Skin of body (tissue), 1 donor: ENCODE measurements at regions not wholly inside any gene's neighbourhood (a gene's known extent, or its start where the extent isn't known, plus 50 kb on each side); places are given as distances from the start of the nearest gene placed in this dataset.

ENCODE experiments used
- DNase-seq: peaks from one replicate; lab custom pipeline; 2025; lab: John Stamatoyannopoulos, UW

DNA sequence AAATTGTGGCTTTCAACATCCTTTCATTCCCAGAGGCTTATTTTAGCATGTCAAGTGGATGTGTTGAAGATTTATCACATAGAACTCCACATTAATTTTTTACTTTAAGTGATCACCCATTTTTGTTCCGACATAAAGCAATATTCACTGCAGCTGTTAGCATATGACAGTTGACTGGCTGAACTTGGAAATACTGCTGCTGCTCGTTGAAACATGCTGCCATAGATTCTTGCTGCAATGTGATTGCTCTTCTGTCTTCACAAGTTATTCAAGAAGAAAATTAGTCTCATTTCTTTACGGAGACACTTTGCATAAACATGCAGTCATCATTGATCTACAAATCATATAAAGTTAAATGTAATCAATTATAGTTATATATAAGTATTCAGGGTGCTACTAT is 248.4 kb downstream of the SAMD5 start:
- no peak for DNase-seq

DNA sequence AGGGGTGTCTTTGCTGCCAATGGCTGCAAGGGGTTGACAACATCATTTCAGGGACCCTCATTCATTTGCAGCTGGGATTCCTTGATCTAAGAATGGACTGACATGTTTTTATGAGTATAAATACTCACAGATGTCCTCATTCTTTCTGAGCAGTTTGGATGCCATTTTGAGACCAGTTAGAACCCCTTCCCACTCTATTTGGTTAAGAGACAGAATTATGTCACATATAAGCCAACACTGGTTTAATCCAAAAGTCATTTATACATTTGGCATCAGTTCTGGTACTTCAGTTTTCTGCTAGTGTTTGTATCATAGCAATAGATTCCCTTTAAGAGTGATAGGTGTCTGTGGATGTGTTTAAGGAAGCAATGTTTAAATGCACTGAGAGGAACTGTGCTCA is 248.8 kb downstream of the SAMD5 start:
- DNase-seq: no peak

DNA sequence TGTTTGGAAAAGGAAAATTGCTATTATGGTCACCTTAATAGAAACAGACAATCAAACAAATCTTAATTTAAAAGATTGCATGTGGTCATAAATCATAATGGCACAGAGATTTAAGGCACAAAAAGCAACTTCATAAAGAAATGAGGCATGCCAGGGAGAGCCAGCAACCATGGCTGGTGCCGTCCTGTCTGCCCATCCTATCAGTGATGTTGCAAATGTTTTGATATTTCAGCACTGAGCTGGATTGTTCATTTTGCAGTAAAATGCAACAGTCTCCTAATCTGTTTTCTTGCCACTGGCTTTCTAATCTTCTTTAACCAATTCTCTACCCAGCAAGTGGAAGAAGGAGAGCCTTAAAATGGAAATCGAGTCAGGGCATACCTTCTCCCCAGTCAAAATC is 249.8 kb downstream of the SAMD5 start:
- no peak for DNase-seq

DNA sequence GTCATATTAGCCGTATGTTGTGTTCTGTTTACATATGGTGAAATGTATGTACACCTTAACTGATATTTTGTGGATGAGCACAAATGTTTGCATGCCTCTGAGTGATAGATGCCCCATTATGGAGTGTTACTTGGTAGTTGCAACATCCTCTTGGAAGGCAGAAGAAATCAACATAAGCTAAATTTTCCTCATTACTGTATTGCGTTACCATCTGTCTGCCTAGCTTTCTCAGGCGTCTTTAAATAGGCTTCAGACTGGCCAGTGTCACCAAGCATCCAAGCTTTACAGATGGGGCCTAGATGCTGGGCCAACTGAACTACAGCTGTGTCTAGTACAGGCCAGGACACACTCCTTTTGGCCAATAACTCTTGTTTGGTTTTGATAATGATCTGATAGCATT is 250.6 kb downstream of the SAMD5 start:
- no peak for DNase-seq

DNA sequence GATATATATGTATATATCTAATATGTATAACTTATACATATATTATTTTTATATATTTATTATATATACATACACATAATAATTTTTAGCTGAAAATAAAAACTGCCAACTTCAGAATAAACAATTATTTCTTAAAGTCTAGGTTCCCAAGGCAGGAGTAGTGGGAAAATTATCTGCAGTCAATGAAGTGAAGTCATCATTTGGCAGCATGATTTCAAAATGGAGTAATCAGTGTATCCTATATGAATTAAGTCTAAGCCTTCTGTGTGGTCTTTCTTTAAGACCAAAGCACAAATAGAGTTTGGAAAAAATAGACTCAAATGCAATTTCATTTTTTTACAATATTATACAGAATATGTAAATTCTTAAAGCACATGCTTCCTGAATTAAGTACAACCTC is 251.0 kb downstream of the SAMD5 start:
- DNase-seq: no peak

DNA sequence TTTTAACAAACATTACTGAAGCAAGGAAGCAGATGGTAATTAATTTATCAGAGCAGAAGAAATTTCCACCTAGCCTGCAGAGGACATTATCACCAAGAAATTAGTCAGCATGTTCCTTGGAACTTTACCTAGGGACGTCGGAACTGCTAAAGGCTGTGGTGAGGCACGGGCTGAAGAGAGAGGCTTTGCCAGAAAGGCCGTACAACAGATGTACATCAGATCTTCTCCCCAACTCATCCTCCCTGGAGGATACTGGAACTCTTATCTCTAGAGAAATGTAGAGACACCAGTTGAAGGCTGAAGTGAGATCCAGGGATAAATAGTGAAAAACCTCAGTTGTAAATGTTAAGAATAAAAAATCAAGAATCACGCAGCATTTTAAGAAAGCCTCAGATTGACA is 257.1 kb downstream of the SAMD5 start:
- DNase-seq: no peak

DNA sequence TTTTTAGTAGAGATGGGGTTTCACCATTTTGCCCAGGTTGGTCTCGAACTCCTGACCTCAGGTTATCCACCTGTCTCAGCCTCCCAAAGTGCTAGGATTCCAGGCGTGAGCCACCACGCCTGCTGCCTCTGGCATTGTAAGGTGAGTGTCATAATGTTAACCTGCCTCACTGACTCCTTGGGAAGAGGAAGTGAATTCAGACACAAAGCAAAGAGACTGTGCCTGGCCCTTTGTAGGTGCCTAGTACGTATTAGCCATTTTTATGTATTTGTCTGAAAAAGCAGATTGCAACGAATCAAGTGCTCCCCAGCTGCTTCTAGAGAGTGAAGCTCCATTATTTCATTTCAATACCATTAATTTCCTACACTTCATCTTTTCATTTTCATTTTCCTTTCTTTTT is 260.5 kb downstream of the SAMD5 start:
- DNase-seq: no peak

DNA sequence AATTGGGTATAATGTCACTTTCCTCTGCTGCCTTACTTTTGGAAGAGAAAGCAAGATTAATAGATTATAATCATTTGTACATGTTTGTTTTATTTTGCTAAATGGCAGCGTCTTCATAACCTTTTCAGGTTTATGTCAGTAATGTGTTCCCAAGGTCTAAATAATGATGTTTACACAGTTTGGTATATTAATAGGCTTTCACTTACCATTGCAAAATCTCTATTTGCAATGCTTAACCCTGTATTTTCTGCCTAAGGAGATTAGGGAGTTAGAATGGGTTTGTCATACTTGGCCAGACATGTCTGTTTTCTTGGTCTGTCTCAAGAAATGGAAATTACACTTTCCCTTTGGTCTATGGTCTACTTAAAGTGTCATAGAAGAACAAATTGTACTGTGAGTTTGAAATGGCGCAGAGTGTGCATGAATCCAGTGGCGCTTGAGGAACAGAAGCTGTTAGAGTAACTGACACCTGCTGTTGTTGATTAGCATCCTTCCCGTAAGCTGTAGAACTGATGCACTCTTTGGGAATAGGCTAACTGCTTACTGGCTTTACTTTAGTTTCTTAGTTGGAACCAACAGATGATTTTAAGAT is 261.1 kb downstream of the SAMD5 start:
- no peak for DNase-seq

DNA sequence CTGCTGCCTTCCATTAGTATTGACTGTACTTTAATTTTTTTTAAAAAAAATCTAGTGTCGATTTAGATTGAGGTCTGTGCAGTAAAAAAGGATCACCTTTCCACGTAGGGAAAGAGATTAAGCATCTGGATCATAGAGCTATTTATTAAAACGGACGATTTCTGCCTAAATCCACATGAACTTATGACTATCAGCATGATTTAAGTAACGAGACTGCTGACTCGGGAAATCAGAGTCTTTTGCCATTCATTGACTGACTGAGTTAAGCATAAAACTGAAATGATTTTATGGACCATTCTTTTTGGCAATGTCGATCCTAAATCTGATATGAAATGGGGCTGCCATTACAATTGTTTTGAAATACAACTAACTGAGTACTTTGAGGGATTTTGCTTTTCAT is 261.7 kb downstream of the SAMD5 start:
- DNase-seq: no peak

DNA sequence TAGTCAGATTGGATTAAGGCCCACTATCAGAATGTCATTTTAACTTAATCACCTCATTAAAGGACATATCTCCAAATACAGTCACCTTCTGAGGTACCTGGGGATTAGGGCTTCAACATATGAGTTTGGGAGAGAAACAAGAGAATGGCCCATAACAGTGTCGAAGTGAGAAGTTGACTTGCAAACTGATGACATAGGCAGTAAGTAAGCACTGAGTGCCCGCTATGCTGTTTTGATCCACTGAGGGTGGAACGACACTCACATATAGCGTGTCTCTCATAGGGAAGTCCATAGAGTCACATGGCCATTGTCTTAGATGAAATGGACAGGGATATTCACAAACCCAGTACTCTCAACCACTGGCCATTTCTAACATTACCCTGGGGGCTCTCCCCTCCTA is 264.2 kb downstream of the SAMD5 start:
- DNase-seq: no peak

DNA sequence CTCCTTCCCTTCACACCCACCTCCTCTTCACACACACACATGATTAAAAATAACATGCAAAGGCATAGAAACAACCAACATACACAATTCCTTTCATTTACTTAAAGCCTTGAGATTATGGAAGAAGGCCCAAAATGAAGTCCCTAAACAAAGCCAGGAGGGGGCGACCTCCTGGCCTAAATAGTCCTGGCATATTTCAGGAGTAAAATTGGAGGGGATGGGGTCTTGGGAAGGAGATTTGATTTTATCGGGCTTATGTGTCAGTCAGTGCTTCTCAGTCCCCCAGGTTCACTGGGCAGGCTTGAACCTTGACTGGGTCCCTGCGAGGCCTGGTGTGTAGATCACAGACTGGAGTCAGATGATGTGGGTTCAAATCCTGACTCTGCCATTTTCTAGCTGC is 266.4 kb downstream of the SAMD5 start:
- DNase-seq: no peak

DNA sequence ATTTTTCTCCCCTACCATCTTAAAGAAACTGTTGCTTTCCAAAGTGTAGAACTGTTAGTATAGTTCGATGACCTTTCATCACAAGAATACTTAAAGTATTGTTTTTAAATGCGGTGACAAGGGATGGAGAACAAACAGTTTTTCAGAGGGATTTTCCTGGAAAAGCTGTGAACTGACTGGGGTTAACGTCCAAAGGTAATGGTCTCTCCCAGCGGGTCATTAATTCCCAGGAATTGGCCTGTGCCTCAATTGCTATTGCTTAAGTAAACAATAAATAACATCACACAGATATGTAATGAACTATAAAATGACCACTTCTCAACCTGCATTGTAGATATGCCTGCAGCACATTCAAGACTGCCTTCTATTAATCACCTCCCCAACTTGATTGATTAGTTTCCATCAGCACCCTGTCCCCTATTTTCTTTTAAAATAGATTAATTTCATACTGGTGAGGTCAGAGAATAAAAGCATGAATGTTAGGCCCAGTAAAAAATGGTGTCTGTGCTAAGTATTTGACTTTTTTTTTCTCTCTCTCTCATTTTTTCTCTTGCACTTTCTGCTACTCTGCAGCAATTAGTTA is 268.2 kb downstream of the SAMD5 start:
- DNase-seq: no peak

DNA sequence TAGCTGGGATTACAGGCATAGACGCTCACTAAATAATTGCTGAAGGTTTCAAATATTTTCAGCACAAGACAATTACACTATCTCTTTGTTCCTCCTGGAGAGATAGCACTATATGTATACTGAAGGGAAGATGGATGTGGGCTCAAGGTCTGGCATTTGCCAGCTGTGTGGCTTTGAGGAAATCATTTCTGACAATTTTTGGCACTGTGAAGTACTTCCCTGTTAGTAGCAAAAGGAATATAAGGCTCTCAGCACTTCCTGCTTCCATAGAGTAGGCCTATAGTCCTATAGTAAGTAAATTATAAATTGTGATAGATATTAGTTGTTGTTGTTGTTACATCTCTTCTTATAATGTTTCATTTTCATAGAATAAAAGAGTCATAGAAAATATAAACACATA is 271.1 kb downstream of the SAMD5 start:
- DNase-seq: no peak

DNA sequence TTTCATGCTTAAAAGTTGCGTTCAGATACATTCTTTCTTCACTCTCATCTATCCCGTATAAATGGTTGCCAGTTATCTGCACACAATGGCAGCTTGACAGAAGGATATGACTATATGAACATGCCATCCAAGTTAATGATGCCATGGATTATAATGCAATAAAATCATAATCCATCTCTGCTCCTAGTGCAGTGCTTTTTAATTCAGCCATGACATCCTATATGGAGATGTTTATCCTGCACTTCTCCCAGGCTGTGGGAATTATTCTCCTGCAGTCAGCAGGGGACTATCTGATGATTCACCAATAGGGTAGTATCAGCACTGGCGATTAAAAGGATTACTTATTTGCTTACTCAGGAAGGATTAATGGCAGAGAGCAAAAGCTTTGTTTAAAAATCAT is 273.8 kb downstream of the SAMD5 start:
- DNase-seq: no peak

DNA sequence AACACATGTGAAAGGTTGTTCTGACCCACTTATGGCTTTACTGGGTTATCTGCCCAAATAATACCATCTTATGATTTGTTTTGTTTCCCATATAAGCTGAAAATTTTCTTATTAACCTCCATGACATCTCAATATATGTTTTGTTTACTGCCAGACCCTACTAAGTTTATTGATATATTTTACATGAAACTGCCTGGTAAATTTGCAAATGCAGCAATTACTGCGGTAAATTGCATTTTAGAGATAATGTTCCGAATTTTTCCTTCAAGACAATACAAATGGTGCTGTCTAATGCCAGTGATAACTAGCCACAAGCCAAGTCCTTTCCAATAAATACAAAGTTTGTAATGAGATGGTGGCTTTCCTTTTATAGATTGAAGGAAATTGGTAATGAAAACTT is 275.9 kb downstream of the SAMD5 start:
- no peak for DNase-seq

DNA sequence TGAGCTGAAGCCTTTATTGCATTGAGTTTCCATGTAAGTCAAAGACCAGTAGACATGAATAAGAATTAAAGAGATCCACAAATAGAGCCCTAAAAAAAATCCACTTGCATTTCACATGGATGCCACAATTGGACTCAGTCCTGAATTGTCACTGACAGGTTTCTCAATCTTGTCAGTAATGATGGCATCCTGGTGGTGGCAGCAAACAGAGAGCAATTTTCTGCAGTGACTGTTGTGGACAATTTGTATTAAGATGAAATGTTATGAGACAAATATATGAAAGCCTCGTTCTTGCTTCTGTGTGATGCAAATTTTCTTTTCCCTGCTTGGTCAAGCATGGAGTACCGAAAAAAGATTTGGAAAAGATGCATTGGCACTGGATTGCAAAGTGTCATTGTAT is 278.9 kb downstream of the SAMD5 start:
- DNase-seq: no peak

DNA sequence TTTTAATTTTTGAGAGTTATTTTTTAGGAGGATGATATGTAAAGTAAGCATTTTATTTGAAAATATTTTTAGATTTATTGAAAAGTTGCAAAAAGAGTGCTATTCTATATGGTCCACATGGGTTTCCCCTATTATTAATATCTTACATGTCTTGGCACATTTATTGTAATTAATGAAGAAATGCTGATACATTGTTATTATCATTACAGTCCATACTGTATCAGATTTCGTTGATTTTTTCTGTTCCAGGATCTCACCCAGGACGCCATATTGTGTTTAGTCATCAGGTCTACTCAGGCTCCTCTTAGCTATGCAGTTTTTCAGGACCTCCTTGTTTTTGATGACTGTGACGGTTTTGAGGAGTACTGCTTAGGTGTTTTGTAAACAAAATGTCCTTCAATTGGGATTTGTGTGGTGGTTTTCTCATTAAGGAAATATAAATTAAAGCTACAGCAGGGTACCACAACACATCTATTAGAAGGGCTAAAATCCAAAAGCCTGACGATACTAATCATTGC is 281.0 kb downstream of the SAMD5 start:
- no peak for DNase-seq

DNA sequence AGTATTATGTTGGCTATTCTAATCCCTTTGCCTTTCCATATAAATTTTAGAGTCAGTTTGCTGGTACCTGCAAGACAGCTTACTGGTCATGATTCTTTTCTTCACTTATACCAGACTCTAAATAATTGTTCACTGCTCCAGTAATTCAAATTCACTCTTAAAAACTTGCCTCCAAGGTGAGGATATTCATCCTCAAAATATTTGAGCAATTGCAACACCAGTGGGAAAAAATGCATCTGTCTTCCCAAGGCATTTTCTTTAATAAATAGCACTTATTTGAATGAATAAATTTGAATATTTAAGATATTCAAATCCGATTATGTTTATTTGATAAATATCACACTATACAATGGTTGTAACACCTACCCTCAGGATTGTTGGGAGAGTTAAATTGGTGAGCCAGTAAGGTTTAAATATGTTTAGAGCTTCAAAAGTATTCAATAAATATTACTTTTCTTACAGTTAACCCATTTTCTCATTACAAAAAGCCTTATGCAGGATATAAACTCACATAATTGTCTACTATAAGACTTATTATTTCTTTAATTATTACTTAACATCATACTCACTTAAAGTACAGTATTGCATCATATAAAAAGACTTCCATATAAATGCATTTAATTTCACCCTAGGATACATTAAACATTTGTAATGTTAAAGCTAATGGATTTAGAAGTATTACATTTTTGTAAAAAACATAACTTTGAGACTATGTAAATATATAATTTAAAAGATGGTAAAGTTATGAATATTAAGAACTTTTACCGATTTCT is 285.6 kb downstream of the SAMD5 start:
- no peak for DNase-seq

DNA sequence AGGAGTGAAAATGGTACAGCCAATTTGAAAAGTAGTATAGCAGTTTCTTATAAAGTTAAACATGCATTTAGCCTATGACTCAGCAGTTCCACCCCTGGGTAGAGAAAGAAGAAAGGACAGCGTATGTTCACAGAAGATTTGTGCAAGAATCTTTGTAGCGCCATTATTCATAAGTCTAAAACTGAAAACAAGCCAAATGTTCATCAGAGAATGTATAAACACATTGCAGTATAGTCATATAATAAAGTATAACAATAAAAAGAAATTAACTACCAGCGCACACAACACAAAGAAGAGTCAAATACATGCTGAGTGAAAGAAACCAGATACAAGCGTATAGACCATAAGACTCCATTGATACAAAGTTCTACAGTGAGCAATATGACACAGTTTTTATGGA is 294.0 kb downstream of the SAMD5 start:
- DNase-seq: no peak

DNA sequence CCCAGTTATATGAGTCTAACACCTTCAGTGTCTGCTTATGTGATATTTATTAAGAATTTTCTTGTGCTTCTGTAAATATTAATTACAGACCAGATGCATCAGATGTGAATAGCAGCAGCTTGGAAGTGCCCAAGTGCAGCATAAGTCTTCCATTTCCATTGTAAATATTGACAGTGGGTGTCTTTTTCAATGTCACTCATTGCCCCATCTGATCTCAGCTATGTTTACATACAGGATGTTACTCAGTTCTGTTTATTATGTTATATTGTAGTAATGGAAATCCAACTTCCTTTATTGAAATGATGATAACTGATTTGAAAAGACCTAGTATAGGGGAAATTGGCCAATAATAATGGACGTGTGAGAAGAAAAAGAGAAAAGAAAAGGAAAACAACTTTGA is 296.7 kb downstream of the SAMD5 start:
- DNase-seq: no peak

DNA sequence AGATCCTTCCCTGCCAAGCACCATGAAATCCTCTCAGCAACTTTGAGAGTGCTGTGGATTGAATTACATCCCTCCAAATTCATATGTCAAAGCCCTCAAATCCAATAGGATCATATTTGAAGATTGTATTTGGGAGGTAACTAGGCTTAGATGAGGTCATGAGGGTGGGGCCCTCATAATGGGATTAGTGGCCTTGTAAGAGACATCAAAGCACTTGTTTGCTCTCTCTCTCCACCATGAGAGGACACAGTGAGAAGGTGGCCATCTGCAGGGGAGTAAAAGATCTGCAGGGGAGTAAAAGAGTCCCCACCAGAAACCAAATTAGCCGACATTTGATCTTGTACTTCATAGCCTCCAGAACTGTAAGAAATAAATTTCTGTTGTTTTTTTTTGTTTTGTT is 298.2 kb downstream of the SAMD5 start:
- no peak for DNase-seq

DNA sequence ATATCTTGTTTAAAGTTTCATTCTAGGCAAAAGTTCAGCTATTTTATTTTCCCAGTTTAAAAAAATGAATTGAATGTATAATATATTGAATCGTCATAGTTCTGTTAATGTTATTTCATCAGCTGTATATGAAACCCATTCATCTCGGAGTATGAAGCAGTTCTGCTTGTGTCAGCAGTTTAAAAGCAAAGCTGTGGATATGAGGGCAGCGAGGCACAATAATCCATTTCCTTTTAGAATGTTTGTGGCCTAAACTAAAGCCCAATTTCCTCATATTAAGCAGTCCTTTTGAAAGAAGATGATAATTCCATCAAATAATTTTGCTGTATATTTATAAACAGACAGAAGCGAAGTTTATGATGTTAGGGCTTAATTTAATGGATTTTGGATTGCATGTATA is 300.1 kb downstream of the SAMD5 start:
- no peak for DNase-seq
